GM12878 (cell line): ENCODE measurements at regions not wholly inside any gene's neighbourhood (a gene's known extent, or its start where the extent isn't known, plus 50 kb on each side); places are given as distances from the start of the nearest gene placed in this dataset.

Experiments
- BACH1 ChIP-seq: fragments of 450-650 bp; IDR thresholded peaks from 2 replicates; pipeline ENCODE4 v1.6.1; 2017; ENCODE audit warnings: mild to moderate bottlenecking, borderline replicate concordance
- E4F1 ChIP-seq: fragments of 450-650 bp; IDR thresholded peaks from 2 replicates; pipeline ENCODE4 v1.6.1; 2018; ENCODE audit warnings: borderline replicate concordance, mild to moderate bottlenecking; ENCODE audit not compliant: partially characterized antibody
- EED ChIP-seq: sonication (generic); IDR thresholded peaks from 2 replicates; pipeline ENCODE4 v1.6.1; 2016; ENCODE audit warnings: antibody characterized with exemption, low read depth
- MYC ChIP-seq: IDR thresholded peaks from 2 replicates; pipeline ENCODE4 v1.6.1; 2011; ENCODE audit warnings: mild to moderate bottlenecking, low read length, moderate library complexity, inconsistent platforms; ENCODE audit not compliant: insufficient read depth, insufficient replicate concordance, insufficient read length, severe bottlenecking
- NRF1 ChIP-seq: conservative IDR thresholded peaks from 2 replicates; pipeline ENCODE4 v1.6.1; 2011; ENCODE audit warnings: mild to moderate bottlenecking, low read depth, low read length, improper control_type of control experiment
- RAD51 ChIP-seq: fragments of 450-650 bp; IDR thresholded peaks from 2 replicates; pipeline ENCODE4 v1.6.1; 2016; ENCODE audit warnings: moderate library complexity, mild to moderate bottlenecking, inconsistent platforms
- SMAD5 ChIP-seq: IDR thresholded peaks from 2 replicates; pipeline ENCODE4 v1.6.1; 2016; ENCODE audit warnings: antibody characterized with exemption, low read depth
- TBL1XR1 ChIP-seq: IDR thresholded peaks from 2 replicates; pipeline ENCODE4 v1.6.1; 2012; ENCODE audit warnings: low read depth, low read length, improper control_type of control experiment
- WRNIP1 ChIP-seq: IDR thresholded peaks from 2 replicates; pipeline ENCODE4 v1.6.1; 2011; ENCODE audit warnings: low read depth, low read length, improper control_type of control experiment, borderline replicate concordance
- YBX1 ChIP-seq: fragments of 450-650 bp; IDR thresholded peaks from 2 replicates; pipeline ENCODE4 v1.6.1; 2016; ENCODE audit warnings: antibody characterized with exemption
- ZZZ3 ChIP-seq: IDR thresholded peaks from 2 replicates; pipeline ENCODE4 v1.6.1; 2011; ENCODE audit warnings: low read depth; ENCODE audit not compliant: control insufficient read depth, insufficient read length
- TF ChIP-seq, protein P1 (sequence below): fragments of 450-650 bp; IDR thresholded peaks from 2 replicates; pipeline ENCODE4 v1.6.1; 2017; ENCODE audit warnings: mild to moderate bottlenecking

GRCh38 chr4:99712099-99712498 is 54.5 kb upstream of the C4orf54 start (continued):
- TF ChIP-seq, protein P1, sequence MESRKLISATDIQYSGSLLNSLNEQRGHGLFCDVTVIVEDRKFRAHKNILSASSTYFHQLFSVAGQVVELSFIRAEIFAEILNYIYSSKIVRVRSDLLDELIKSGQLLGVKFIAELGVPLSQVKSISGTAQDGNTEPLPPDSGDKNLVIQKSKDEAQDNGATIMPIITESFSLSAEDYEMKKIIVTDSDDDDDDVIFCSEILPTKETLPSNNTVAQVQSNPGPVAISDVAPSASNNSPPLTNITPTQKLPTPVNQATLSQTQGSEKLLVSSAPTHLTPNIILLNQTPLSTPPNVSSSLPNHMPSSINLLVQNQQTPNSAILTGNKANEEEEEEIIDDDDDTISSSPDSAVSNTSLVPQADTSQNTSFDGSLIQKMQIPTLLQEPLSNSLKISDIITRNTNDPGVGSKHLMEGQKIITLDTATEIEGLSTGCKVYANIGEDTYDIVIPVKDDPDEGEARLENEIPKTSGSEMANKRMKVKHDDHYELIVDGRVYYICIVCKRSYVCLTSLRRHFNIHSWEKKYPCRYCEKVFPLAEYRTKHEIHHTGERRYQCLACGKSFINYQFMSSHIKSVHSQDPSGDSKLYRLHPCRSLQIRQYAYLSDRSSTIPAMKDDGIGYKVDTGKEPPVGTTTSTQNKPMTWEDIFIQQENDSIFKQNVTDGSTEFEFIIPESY, result no peak
- no peak for TF ChIP-seq RAD51
- TF ChIP-seq ZZZ3, result no peak
- TF ChIP-seq NRF1, result no peak
- TF ChIP-seq EED, result no peak
- TF ChIP-seq TBL1XR1, result no peak
- TF ChIP-seq BACH1, result no peak
- no peak for TF ChIP-seq MYC
- no peak for TF ChIP-seq WRNIP1
- no peak for TF ChIP-seq SMAD5
- TF ChIP-seq E4F1, result no peak
- no peak for TF ChIP-seq YBX1
